Endodermal cell (in vitro differentiated cells): ENCODE measurements at regions not wholly inside any gene's neighbourhood (a gene's known extent, or its start where the extent isn't known, plus 50 kb on each side); places are given as distances from the start of the nearest gene placed in this dataset.

ENCODE experiments used
- DNase-seq: peaks from one replicate; pipeline ENCODE4 v3.0.0-alpha.2; 2017
- H3K27ac ChIP-seq: 2 replicates; pipeline ENCODE4 v1.5.1; 2013; ENCODE audit warnings: mild to moderate bottlenecking, low read depth, low read length, moderate library complexity
- H3K27me3 ChIP-seq: 2 replicates; pipeline ENCODE4 v1.6.1; 2013; ENCODE audit warnings: mild to moderate bottlenecking, low read length, moderate library complexity; ENCODE audit not compliant: insufficient read depth, control insufficient read depth, poor library complexity, severe bottlenecking
- H3K36me3 ChIP-seq: 2 replicates; pipeline ENCODE4 v1.7.0; 2013; ENCODE audit warnings: mild to moderate bottlenecking, low read length, moderate library complexity; ENCODE audit not compliant: control insufficient read depth, insufficient read depth
- H3K4me1 ChIP-seq: one replicate; pipeline ENCODE4 v1.7.0; 2013; ENCODE audit warnings: low read length; ENCODE audit not compliant: control insufficient read depth, insufficient read depth
- H3K4me3 ChIP-seq: 2 replicates; pipeline ENCODE4 v1.5.1; 2013; ENCODE audit warnings: mild to moderate bottlenecking, low read length, moderate library complexity
- H3K9ac ChIP-seq: 2 replicates; pipeline ENCODE4 v1.6.1; 2013; ENCODE audit warnings: mild to moderate bottlenecking, low read length, moderate library complexity; ENCODE audit not compliant: poor library complexity, severe bottlenecking; ENCODE audit errors: extremely low read depth
- H3K9me3 ChIP-seq: 2 replicates; pipeline ENCODE4 v1.6.1; 2013; ENCODE audit warnings: mild to moderate bottlenecking, low read length, moderate library complexity; ENCODE audit not compliant: control insufficient read depth
- H3K27ac Mint-ChIP-seq: 2 replicates; pipeline ENCODE4 v1.8.0; 2020; ENCODE audit warnings: mixed read lengths
- H3K27me3 Mint-ChIP-seq: 2 replicates; pipeline ENCODE4 v1.8.0; 2021; ENCODE audit warnings: mild to moderate bottlenecking, mixed read lengths; ENCODE audit not compliant: insufficient read depth
- H3K36me3 Mint-ChIP-seq: 2 replicates; pipeline ENCODE4 v1.8.0; 2020; ENCODE audit warnings: low read depth, mixed read lengths
- H3K4me1 Mint-ChIP-seq: 2 replicates; pipeline ENCODE4 v1.8.0; 2020; ENCODE audit warnings: mixed read lengths
- H3K4me3 Mint-ChIP-seq: 2 replicates; pipeline ENCODE4 v1.8.0; 2020; ENCODE audit warnings: mild to moderate bottlenecking, moderate library complexity, mixed read lengths
- H3K9me3 Mint-ChIP-seq: 2 replicates; pipeline ENCODE4 v1.8.0; 2020; ENCODE audit warnings: mild to moderate bottlenecking, mixed read lengths
- WGBS, 2 experiments: methylation state at CpG; one replicate each; pipeline versions ENCODE4 v1.1.5 to v1.1.7; 2013; ENCODE audit warnings: missing lambda C conversion rate in 2 of 2, mixed read lengths in 1 of 2; ENCODE audit not compliant: insufficient coverage in 1 of 2, insufficient read length in 1 of 2; 5-methylcytosine and 5-hydroxymethylcytosine counted together
- TF ChIP-seq, protein P1 (sequence below): fragments of 200-600 bp; sonication (generic); conservative IDR thresholded peaks from 2 replicates; pipeline ENCODE4 v1.5.0; 2021; ENCODE audit warnings: antibody characterized with exemption, mild to moderate bottlenecking

DNA sequence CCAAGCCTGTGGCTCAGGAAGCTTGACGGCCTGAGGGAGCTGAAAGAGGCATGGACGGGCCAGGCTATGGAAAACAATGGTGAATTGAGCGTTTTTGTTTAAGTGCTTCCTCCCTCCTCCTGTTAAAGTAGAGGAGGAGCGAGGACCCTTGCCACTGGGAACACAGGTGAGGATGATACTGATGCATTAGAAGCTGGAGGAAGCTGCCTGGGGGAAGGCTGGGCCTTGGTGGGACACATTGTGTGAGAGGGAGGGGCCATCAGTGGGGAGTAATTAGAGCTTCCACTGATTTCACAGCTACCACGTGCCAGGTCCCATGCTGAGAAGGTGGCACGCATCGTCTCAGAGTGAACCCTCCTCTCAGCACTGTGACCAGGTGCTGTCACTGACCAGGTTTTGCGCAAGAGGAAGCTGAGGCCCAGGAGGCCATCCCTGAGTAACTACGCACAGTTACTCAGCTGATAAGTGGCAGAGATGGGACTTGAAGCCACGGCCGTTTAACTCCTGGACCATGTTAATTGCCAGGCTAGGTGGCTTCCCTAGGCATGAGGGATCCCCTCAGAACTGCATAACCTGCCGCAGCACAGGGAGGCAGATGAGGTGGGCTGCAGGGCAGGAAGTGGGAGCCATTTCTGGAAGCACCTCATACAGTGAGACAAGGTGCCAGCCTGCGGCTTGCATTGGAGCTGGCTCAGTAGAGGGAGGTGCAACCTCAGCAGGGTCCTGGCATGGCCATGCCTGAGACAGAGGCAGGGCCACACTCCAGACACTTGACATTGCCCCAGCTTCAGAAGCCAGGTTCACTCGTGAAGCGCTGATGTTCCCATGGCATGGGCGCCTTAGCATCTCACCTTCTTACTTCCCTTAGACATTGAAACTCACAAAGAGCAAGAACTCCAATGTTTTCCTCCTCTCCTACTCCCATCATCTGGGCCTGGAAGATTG lies 195.3 kb upstream of the MVB12B start:
- WGBS, 2 experiments: 85 to 87% methylated on average over 11 to 16 of the region's 16 CpGs
- Mint-ChIP-seq H3K9me3 (peaks cover 10% of the 10 kb centered on the region), H3K27ac (no peak overlapping the region), H3K36me3 (no peaks in the 10 kb centered on the region), H3K4me3 (no peak overlapping the region), H3K4me1 (peaks cover 6% of the 10 kb centered on the region), H3K27me3 (peaks cover 38% of the 10 kb centered on the region)
- Histone ChIP-seq H3K4me1 (no peaks in the 10 kb centered on the region), H3K9ac (no peak overlapping the region), H3K27me3 (peaks cover 92% of the 10 kb centered on the region), H3K4me3 (no peak overlapping the region), H3K36me3 (no peaks in the 10 kb centered on the region), H3K27ac (no peak overlapping the region), H3K9me3 (peaks cover 12% of the 10 kb centered on the region)
- peak; percentile 31 for DNase-seq
- TF ChIP-seq, protein P1, sequence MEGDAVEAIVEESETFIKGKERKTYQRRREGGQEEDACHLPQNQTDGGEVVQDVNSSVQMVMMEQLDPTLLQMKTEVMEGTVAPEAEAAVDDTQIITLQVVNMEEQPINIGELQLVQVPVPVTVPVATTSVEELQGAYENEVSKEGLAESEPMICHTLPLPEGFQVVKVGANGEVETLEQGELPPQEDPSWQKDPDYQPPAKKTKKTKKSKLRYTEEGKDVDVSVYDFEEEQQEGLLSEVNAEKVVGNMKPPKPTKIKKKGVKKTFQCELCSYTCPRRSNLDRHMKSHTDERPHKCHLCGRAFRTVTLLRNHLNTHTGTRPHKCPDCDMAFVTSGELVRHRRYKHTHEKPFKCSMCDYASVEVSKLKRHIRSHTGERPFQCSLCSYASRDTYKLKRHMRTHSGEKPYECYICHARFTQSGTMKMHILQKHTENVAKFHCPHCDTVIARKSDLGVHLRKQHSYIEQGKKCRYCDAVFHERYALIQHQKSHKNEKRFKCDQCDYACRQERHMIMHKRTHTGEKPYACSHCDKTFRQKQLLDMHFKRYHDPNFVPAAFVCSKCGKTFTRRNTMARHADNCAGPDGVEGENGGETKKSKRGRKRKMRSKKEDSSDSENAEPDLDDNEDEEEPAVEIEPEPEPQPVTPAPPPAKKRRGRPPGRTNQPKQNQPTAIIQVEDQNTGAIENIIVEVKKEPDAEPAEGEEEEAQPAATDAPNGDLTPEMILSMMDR: no peak

DNA sequence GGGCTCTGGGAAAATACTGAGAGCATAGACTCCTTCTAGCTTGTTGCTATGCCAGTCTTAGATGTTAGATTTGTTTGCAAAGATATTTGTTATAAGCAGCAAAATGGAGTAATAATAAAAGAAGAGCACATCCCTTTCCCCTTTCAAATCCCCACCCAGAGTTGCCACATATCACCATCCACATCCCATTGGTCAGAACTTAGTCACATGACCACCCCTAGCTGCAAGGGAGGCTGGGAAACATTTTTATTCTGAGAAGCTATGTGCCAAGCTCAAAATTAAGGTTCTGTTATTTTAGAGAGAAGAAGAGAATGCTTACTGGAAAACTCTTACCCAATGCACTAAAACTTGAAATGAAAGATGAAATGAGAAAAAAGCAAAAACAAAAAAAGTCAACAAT lies 193.9 kb upstream of the MVB12B start:
- TF ChIP-seq, protein P1: no peak
- H3K4me3 ChIP-seq: no peak overlapping the region
- H3K27ac ChIP-seq: no peak overlapping the region
- H3K9me3 ChIP-seq: peaks cover 17% of the 10 kb centered on the region
- no peaks in the 10 kb centered on the region for H3K36me3 ChIP-seq
- Mint-ChIP-seq H3K9me3 (peaks cover 19% of the 10 kb centered on the region), H3K27ac (no peak overlapping the region), H3K4me1 (peaks cover 6% of the 10 kb centered on the region), H3K27me3 (peaks cover 30% of the 10 kb centered on the region), H3K4me3 (no peak overlapping the region), H3K36me3 (no peaks in the 10 kb centered on the region)
- no peak for DNase-seq
- H3K4me1 ChIP-seq: no peaks in the 10 kb centered on the region
- H3K27me3 ChIP-seq: peaks cover 90% of the 10 kb centered on the region
- H3K9ac ChIP-seq: no peak overlapping the region

DNA sequence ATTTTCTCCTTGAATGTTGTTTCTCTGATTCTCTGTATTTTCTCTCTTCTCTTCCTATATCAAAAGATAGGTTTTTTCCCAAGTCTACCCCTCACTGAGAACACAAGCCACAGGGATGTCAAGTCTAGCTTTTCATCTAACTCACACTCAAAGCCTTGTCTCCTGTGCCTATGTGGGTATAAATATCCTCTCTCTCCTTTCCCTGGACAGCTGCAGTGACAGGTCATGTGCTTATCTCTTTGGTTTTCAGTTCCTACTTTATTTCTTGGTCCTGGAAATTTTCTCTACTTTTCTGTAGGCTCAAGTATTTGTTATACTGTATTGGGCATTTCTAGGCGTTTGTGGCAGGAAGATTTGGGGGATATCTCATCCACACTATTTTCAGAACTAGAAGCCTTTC lies 182.4 kb upstream of the MVB12B start:
- no peaks in the 10 kb centered on the region for H3K4me1 ChIP-seq
- peaks cover 22% of the 10 kb centered on the region for H3K9me3 ChIP-seq
- H3K9me3 Mint-ChIP-seq: peaks cover 12% of the 10 kb centered on the region
- 83% methylated on average over 1 of the region's 1 CpG; no CpG with 5 or more reads in 1 of the 2 experiments for WGBS, 2 experiments
- no peak overlapping the region for H3K27ac Mint-ChIP-seq
- no peak for DNase-seq
- H3K27me3 ChIP-seq: no peaks in the 10 kb centered on the region
- no peaks in the 10 kb centered on the region for H3K36me3 Mint-ChIP-seq
- no peak overlapping the region for H3K4me3 Mint-ChIP-seq
- H3K27me3 Mint-ChIP-seq: peaks cover 41% of the 10 kb centered on the region
- peaks cover 10% of the 10 kb centered on the region for H3K4me1 Mint-ChIP-seq
- H3K36me3 ChIP-seq: no peaks in the 10 kb centered on the region
- H3K27ac ChIP-seq: no peak overlapping the region
- TF ChIP-seq, protein P1: no peak
- H3K4me3 ChIP-seq: no peak overlapping the region
- H3K9ac ChIP-seq: no peak overlapping the region
